Pancreas (tissue), 10 donors: ENCODE measurements at regions not wholly inside any gene's neighbourhood (a gene's known extent, or its start where the extent isn't known, plus 50 kb on each side); places are given as distances from the start of the nearest gene placed in this dataset.

Experiments used
- ATAC-seq, 4 donors: fragments of 200-7000 bp; cut with Tn5 transposase; one replicate each; pipeline versions ENCODE4 v1.8.0 to v1.9.1; 2020; ENCODE audit warnings: mild to moderate bottlenecking in 4 of 4, moderate library complexity in 4 of 4
- DNase-seq, 6 donors: peaks; one replicate each; pipeline ENCODE4 v3.0.0-alpha.2; 2020
- FAIRE-seq: peaks from 2 replicates; lab custom pipeline; 2012; peaks lifted over from hg19 to GRCh38; lab: Jason Lieb, UNC
- H3K27ac ChIP-seq, 4 donors: fragments of 200-600 bp; sonication (generic); 1 replicate in 3 of 4; 2 replicates in 1 of 4; pipeline versions ENCODE4 v1.5.0 to v1.8.0; 2020
- H3K27me3 ChIP-seq, 4 donors: fragments of 200-600 bp; one replicate each; pipeline ENCODE4 v1.8.0; 2021
- H3K36me3 ChIP-seq, 3 donors: fragments of 200-600 bp; sonication (generic) in 1 of 3; one replicate each; pipeline versions ENCODE4 v1.5.0 to v1.8.0; 2020 to 2021
- H3K4me1 ChIP-seq, 3 donors: fragments of 200-600 bp; one replicate each; pipeline ENCODE4 v1.8.0; 2021
- H3K4me3 ChIP-seq, 4 donors: fragments of 200-600 bp; sonication (generic) in 2 of 4; one replicate each; pipeline versions ENCODE4 v1.5.0 to v1.8.0; 2020 to 2021
- H3K9me3 ChIP-seq, 4 donors: fragments of 200-600 bp; one replicate each; pipeline ENCODE4 v1.8.0; 2021
- WGBS, 2 donors: extraction: QIAGEN DNeasy Blood & Tissue Kit; methylation state at CpG; one replicate each; pipeline ENCODE4 v1.1.7; 2013; 5-methylcytosine and 5-hydroxymethylcytosine counted together
- intact Hi-C, 3 donors: fragments of 100-400 bp; cut with DNase I; formaldehyde crosslinking; loops; one replicate each; pipeline versions ENCODE4 v1.11.1 to v1.14.2; 2022
- TF ChIP-seq, protein P1 (sequence below), 4 donors: fragments of 200-600 bp; sonication (generic) in 3 of 4; IDR thresholded peaks; one replicate each; pipeline versions ENCODE4 v1.5.0 to v1.8.0; 2021; ENCODE audit warnings: antibody characterized with exemption in 4 of 4
- donor health status: healthy with polysubstance abuse.
- donor health status: DM: no; HTN: no; CAD: no; lungs with moderate emphysema.
- donor health status: DM: no; HTN: no; CAD: no.
- donor health status: control.
- donor health status: control.
- donor health status: Bipolar disorder and iron deficiency.
- donor health status: DM: yes; HTN: yes; CAD: no.
- donor health status: DM: no; HTN: no; CAD: no.
- donor health status: DM: no; HTN: no; CAD: no.
- donor health status: DM: yes; HTN: yes; CAD: no.

DNA sequence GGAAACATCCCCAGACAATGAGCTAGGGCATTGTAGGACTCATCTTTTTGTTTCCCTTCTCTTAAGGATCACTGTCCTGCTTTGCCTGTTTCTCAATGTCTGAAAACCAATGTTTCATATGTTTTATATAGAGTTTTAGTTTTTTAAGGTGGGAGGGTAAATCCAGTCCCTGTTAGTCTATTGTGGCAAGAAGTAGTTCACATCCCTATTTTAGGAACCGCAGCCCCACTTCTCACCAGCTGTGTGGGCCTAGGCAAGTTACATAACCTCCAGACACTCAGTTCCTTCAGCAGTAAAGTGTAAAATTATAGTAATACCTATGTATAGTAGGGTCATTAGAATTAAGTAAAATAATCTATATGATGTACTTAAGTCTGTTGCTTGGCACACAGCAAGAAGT lies 105.8 kb upstream of the WLS start:
- TF ChIP-seq, protein P1, sequence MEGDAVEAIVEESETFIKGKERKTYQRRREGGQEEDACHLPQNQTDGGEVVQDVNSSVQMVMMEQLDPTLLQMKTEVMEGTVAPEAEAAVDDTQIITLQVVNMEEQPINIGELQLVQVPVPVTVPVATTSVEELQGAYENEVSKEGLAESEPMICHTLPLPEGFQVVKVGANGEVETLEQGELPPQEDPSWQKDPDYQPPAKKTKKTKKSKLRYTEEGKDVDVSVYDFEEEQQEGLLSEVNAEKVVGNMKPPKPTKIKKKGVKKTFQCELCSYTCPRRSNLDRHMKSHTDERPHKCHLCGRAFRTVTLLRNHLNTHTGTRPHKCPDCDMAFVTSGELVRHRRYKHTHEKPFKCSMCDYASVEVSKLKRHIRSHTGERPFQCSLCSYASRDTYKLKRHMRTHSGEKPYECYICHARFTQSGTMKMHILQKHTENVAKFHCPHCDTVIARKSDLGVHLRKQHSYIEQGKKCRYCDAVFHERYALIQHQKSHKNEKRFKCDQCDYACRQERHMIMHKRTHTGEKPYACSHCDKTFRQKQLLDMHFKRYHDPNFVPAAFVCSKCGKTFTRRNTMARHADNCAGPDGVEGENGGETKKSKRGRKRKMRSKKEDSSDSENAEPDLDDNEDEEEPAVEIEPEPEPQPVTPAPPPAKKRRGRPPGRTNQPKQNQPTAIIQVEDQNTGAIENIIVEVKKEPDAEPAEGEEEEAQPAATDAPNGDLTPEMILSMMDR (IDR thresholded peaks at IDR 0.05) = no peak
- ATAC-seq = peak in 1 of 4 donors; percentile 48
- intact Hi-C loops = no loop called here
- Histone ChIP-seq H3K27ac (no peak overlapping the region), H3K36me3 (no peaks in the 10 kb centered on the region), H3K4me3 (no peak overlapping the region), H3K4me1 (no peaks in the 10 kb centered on the region), H3K27me3 (no peaks in the 10 kb centered on the region), H3K9me3 (no peaks in the 10 kb centered on the region)
- WGBS, 2 donors = 96 to 97% methylated on average over 1 of the region's 1 CpG
- FAIRE-seq = no peak
- no peak for DNase-seq

DNA sequence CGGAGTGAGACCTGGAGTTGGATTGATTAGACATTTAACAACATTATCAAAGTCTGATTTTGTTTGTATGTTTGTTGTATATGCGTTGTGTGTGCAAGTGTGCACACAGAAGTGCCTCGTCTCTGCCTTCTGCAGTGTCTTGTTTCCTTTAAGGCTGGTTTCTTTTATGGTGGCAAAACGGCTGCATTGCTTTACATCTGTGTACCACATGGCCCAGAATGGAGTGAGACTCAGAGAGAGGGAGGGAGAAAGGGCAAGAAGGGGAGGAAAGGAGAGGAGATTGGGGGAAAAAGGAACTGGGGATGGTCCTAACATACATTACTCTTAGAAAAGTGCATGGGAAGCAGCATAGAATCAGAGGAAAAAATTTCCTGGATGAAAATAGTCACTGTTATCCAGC lies 99.7 kb upstream of the WLS start:
- ATAC-seq (no peak), FAIRE-seq (no peak), DNase-seq (no peak)
- H3K9me3 ChIP-seq = no peaks in the 10 kb centered on the region
- WGBS, 2 donors = 58 to 59% methylated on average over 4 of the region's 4 CpGs
- no peaks in the 10 kb centered on the region for H3K36me3 ChIP-seq
- H3K27me3 ChIP-seq = no peaks in the 10 kb centered on the region
- H3K27ac ChIP-seq = no peak overlapping the region
- H3K4me3 ChIP-seq = no peak overlapping the region
- intact Hi-C loops = no loop called here
- no peaks in the 10 kb centered on the region for H3K4me1 ChIP-seq
- TF ChIP-seq, protein P1 (IDR thresholded peaks at IDR 0.05) = no peak

DNA sequence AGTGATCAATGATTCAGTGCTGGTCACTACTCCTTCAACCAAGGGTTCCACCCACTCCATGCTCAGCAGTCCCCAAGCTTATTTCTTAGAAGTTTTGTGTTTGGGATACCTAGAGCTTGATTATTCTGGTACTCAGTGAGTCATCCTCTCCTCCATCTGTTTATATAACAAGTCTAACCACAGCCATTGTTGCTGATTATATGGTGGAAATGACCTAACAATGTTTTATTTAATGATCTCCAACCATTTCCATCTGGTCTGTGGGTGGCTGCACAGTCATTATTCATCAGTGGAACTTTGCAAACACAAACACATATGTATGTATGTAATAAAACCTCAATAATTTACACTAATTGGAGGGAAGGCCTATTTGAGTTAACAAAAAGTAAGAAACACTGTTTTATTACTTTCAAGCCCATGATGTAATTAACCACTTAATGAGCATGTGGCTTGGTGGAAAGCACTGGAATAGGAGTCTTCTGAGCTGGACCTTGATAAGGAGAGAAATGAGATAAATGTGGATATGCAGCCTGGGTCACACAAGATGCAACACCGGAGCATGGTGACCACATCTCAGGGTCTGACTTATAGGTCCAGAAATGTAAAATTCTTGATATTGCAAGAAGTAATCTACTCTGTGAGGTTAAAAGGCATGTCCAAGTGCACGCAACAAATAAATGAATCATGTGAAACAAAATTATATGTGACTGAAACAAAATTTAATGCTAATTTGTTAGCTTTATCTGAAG lies 99.0 kb upstream of the WLS start:
- TF ChIP-seq, protein P1 (IDR thresholded peaks at IDR 0.05) = no peak
- H3K27me3 ChIP-seq = no peaks in the 10 kb centered on the region
- WGBS, 2 donors = 93 to 96% methylated on average over 2 of the region's 2 CpGs
- no peak overlapping the region for H3K27ac ChIP-seq
- H3K4me1 ChIP-seq = no peaks in the 10 kb centered on the region
- intact Hi-C loops = no loop called here
- H3K4me3 ChIP-seq = no peak overlapping the region
- DNase-seq (no peak), FAIRE-seq (no peak), ATAC-seq (peak in 1 of 4 donors; percentile 27)
- H3K9me3 ChIP-seq = no peaks in the 10 kb centered on the region
- H3K36me3 ChIP-seq = no peaks in the 10 kb centered on the region

DNA sequence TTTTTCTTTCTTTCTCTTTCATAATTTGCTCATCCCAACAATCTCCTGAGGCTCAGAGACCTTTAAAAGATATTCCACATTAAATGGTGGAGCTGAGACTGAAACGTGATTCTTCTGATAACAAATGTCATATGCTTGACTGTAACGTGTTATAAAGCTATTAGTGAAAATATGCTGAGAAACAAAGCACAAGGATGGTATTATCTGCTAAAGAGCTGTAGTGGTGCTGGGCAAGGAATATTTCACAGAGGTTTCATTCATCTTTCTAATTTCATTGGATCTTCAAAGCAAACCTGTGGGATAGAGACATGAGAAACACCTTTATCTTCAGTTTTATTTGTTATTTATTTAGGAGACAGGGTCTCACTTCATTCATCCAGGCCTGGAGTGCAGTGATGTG lies 98.1 kb upstream of the WLS start:
- 18 to 21% methylated on average over 2 of the region's 2 CpGs for WGBS, 2 donors
- Histone ChIP-seq H3K4me3 (no peak overlapping the region), H3K27me3 (no peaks in the 10 kb centered on the region), H3K4me1 (no peaks in the 10 kb centered on the region), H3K36me3 (no peaks in the 10 kb centered on the region), H3K9me3 (no peaks in the 10 kb centered on the region), H3K27ac (no peak overlapping the region)
- FAIRE-seq (no peak), DNase-seq (no peak), ATAC-seq (no peak)
- TF ChIP-seq, protein P1 (IDR thresholded peaks at IDR 0.05) = no peak
- intact Hi-C loops = no loop called here

DNA sequence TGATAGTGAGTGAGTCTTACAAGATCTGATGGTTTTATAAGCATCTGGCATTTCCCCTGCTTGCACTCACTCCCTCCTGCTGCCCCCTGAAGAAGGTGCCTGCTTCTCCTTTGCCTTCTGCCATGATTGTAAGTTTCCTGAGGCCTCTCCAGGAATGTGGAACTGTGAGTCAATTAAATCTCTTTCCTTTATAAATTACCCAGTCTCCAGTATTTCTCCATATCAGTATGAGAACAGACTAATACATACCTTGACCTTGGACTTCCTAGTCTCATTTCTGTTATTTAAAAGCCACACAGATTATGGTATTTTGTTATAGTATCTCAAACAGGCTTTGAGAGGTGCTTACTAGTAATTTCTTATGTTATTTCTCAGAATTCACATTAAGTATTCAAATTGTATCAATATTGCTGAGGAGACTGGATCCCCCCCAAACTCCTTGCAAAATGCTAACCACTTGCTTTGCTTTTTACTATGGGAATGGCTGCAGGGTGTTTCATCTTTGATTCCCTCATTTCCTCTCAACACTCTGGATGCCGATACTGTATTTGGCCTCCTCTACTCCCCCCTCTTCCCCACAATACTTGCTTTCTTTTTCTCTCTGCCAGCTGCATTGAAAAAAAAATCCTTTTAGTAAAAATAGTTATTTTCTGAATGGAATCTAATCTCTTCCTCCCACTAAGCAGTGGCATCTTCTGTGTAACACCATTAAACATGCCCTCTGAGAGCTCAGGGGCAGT lies 96.9 kb upstream of the WLS start:
- Histone ChIP-seq H3K4me3 (no peak overlapping the region), H3K9me3 (no peaks in the 10 kb centered on the region), H3K27me3 (no peaks in the 10 kb centered on the region), H3K27ac (no peak overlapping the region), H3K36me3 (no peaks in the 10 kb centered on the region), H3K4me1 (no peaks in the 10 kb centered on the region)
- intact Hi-C loops = loop anchor here in 1 of 3 donors (10.0 kb wide), 1 partner anchor 204 kb away; no protein-coding TSS in a partner anchor
- DNase-seq (no peak), ATAC-seq (no peak), FAIRE-seq (no peak)
- TF ChIP-seq, protein P1 (IDR thresholded peaks at IDR 0.05) = no peak
- WGBS, 2 donors = 82 to 88% methylated on average over 1 of the region's 1 CpG
